HG03521 (cell line): ENCODE measurements at regions not wholly inside any gene's neighbourhood (a gene's known extent, or its start where the extent isn't known, plus 50 kb on each side); places are given as distances from the start of the nearest gene placed in this dataset.

ENCODE experiments used
- ATAC-seq: cut with Tn5 transposase; IDR thresholded peaks from one replicate; pipeline ENCODE4 v1.9.1; 2021; ENCODE audit warnings: mild to moderate bottlenecking, moderate library complexity; ENCODE audit not compliant: unreplicated experiment

DNA sequence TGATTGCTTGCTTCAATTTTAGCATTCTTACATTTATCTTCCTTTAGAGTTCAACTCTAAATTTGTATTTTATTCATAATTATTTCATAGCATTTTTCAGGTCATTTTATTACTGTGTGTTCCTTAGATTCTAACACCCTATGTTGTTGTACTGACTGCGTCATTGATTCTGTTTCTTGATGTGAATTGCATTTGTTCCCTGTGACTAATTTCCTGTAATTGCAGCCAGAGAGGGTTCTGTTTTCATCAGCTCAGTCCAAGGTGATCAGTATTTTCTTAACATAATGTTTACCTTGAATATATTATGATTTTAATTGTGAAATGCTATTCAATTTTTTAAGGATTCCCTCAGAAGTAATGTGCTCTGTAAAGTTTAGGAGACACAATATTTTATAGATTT lies 970.2 kb upstream of the PIK3C3 start:
- ATAC-seq = no peak

DNA sequence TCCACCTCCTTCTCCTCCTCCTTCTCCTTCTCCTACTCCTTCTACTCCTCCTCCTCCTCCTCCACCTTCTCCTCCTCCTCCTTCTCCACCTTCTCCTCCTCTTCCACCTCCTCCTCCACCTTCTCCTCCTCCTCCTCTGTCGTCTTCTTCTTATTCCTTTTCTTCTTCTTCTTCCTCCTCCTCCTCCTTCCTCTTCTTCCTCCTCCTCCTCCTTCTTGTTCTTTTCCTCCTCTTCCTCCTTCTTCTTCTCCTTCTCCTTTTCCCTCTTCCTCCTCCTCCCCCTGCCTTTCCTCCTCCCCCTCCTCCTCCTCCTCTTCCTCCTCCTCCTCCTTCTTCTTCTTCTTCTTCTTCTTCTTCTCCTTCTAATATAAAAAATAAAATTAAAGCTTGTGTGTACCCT lies 971.2 kb upstream of the PIK3C3 start:
- no peak for ATAC-seq

DNA sequence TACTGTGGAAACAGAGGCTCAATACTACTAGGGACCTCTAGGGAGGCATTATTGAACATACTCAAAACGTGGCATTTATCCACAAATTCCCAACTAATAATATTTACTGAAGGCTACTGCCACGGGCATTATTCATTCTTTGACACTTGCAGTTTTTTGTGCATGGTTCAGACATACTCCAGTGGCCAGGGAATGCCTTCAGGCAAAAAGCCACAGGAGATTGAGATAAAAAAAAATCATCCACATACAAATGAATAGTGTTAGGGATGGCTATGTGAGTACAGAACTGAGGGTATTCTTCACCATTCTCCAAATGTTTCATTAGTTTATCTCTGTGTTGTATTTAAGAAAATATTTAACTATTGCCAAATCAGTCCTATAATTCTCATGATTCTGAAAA lies 974.9 kb upstream of the PIK3C3 start:
- ATAC-seq = no peak

DNA sequence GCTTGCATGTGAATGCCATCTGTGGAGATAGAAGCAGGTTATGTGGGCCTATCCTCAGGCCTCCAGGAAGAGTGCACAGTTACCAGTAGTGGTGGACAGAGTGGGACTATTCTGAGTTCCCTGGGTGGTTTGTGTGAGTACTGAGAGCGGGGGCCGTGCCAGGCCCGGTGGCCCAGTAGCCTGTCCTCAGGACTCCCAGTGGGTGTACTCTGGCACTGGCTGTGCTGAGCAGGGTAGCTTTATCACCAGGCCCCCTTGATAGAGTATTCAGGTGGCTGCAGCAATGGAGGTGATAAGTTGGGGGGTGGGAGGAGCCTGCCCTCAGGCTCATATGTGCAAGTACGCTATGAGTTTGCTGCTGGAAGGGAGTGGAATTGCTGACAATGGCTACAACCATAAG lies 979.0 kb upstream of the PIK3C3 start:
- no peak for ATAC-seq

DNA sequence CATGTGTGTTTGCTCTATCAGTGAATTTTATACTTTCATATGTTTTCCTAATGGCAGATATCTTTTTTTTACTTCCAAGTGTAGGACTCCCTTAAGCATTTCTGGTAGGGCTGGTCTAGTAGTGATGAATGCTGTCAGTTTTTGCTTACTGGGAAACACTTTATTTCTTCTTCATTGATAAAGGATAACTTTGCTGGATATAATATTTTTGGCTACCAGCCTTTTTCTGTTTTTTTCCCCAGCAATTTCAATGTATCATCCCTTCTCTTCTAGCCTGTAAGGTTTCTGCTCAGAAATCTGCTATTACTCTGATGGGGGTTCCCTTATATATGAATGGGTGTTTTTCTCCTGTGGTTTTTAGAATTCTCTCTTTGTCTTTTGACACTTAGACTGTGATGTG lies 980.6 kb upstream of the PIK3C3 start:
- no peak for ATAC-seq

DNA sequence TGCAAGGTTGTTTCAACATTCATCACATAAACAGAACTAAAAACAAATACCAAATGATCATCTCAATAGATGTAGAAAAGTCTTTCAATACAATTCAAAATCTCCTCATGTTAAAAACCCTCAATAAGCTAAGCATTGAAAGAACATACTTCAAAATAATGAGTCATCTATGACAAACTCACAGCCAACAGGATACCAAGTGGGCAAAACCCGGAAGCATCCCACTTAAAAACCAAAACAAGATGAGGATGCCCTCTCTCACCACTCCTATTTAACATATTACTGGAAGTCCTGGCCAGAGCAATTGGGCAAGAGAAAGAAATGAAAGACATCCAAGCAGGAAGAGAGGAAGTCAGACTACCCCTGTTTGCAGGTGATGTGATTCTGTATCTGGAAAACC lies 992.2 kb upstream of the PIK3C3 start:
- no peak for ATAC-seq

DNA sequence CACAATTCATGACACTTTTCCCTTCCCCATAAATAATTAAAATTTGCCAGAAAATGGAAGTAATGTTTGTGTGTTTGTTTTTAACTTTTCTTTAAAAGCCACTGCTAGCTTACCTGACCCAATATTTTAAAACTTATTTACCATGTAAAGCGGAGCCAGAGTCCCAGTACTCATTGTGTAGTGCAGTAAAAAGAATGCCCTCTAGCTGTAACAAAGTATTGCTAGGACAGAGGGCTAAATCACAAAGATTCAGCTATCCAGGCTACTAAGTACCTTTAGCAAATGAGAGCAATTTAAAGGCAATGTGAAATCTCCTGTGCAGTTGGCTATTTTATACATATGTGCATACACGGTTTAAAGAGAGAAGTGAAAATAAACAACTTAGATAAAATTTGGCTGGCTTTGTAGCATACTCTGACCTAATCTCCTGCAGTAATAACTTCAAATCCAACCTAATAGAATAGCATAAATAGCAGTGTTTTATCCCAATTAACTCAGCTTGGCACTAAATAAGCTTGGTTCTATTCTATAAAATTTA lies 997.4 kb upstream of the PIK3C3 start:
- ATAC-seq = no peak

DNA sequence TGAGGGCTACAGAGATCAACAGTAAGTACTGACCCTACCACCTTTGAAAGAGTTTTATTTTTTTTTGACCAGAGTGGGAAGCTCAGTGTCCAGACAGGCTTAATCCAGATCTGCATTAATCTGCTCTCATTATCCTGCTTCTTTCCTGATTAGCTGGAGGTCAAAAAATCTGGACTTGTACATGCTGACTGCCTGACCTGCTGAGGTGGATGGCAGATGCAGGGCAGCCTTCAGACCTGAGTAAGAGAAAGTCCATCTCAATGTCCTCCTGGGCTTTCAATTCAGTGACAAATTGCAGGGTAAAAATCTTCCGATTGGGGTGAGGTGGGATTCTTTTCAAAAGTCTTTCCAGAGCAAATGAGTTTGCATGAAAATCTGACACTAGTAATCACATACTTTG lies 998.8 kb upstream of the PIK3C3 start:
- no peak for ATAC-seq

DNA sequence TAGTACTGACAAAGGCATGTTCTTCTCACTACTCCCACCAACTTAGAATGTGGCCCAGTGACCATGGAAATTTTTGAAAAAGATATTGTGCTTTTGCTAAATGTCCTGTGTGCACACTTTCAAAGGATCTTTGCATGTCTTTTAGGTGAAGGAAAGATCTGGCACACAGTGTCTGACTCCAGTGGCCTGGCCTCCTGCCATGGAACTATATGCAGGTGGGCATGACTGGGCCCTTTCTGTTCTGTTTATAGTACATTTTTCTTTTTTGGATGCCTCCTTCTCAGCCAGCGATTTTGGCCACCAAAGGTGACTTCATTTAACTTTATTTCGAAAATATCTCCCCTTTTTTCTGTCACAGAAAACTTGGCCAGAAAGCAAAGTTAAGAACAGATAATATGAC lies 999.7 kb upstream of the PIK3C3 start:
- no peak for ATAC-seq

DNA sequence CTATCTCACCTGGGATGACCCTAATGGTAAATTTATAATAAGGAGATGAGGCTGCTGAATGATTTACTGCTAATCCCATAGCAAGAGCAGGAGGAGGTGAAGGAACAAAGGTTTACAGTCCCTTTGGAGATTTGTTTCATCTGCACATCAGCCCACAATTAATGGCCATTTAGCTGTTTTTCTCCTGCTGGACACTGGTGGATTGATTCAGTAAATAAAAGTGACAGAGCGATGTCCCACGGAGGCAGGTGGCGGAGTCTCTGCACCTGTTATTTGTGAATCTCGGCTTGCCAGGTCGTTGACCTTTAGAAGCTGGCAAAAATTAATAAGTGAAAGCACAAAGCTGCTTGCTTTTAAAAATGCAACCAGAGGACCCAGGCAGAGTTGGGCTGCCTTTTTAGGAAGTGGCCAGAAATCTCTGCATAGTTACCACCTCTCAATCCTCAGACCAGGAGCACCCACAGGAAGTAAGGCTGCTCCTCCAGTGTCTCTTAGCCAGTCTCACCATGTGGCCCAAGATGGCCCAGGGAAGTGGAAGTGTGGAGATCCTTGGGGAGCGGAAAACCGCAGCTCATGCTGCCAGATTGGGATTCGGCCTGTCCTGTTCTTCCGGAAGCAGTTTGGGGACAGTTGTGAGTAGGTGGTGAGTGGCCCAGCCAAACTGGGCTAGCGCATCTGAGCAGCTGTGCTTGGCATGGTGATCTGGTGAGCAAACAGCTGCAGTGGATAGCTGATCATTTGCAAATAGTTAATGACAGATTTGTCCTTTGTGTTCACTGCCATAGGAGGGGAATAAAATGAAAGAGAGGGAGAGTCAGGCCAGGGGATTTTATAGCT lies 1005.7 kb upstream of the PIK3C3 start:
- ATAC-seq = no peak

DNA sequence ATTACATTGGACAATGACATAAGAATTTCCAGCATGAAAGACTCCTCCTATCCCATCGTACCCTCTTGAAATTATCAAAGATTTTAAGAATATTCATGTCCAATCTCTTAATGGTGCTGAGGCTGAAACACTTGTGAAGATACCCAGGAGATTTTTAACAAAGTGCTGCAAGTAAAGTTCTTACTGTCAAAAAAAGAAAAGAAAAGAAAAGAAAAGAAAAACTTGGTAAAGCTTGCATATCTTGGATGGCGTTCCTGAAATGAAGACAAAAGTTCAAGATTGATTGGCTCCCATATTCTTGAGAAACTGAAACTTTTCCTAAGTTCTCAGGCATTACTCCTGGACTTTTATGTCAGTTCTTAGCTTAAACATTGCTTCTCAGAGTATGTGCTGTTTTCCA lies 1010.5 kb upstream of the PIK3C3 start:
- no peak for ATAC-seq

DNA sequence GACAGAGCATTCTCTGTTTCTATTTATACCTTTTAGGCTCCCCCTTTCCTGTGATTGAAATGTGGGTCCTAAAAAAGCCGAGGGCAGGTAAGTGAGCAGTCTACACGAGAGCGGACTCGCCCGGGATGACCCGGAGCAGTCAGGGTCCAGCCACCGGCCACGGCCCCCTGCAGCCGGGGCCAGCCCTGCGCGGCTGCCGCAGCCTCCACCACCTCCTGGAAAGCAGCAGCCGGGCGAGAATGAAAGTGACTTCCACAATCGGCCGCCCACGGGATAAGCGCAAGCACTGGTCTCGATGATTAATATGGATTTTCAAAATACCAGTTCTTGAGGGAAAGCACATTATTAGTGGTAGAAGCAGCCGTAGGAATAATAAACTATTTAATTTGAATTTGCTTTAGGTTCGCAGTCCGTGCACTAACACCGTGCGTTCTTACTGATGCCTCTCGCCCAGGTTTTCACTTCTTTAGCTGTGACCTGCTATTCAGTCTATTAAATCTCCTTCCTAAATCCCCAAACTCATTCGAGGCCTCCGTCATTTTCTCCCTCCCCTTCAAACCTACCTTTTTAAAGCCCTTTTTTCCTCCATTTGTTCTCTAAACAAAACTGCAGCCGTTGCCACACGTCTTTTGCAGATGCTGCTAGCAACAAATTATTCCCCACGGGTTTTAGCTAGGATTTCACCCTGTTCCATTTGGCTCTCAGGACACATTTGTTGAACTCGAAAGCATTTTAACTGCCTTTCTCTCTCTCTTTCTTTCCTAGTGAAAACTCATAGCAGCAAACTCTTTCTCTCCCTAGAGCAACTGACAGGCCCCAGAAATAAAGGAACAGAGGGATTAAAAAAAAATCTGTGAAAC lies 1015.1 kb upstream of the PIK3C3 start:
- ATAC-seq = no peak

DNA sequence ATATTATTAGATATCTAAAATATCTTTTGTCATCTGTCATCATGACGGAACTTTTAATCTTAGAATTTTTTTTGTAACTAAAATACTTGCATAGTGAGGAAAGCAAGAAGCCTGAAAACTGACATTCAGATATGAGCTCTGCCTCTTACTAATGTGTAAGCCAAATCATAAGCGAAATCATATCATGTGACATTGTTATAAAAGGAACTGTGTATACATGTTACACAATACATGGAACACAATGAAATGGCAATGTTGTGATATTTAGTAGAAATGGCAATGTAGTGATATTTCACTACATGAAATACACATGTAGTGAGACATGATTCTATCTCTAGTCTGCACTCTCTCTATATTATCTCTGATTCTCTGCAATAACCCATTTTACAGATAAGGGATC lies 1016.4 kb upstream of the PIK3C3 start:
- no peak for ATAC-seq

DNA sequence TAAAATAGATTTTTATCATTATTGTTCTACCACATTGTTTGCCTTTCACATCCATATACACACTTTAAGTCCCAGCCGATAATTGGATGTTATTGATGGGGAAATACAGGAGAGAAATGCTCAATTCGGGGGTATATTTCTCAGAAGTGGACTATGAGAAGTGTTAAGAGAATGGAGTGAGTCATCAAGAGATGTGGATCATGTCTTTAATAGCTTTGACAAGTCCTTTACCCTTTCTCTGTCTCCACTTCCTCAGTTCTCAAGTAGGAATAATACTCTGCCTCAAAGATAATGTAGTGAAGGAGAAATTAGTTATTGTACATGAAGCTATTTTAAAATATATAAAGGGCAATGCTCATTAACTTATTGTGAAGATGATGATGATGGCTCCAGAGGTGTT lies 1017.6 kb upstream of the PIK3C3 start:
- ATAC-seq = no peak

DNA sequence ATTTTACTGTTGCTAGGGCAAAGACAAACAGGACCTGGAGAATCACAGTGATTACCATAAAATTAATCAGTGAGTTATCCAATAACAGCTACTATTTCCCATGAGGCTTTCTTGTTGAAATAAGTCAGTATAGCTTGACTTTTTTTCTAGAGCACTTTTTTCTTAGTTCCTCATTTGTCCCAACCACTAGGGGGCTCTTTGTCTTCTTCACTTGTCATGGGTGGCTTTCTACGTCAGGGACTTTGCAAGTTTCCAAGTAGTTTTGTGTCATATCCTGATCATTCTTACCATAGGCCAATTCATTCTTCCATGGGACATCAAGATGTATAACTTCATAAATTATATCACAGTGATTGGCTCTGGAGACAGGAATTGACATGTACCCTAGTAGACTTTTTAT lies 1019.6 kb upstream of the PIK3C3 start:
- ATAC-seq = no peak

DNA sequence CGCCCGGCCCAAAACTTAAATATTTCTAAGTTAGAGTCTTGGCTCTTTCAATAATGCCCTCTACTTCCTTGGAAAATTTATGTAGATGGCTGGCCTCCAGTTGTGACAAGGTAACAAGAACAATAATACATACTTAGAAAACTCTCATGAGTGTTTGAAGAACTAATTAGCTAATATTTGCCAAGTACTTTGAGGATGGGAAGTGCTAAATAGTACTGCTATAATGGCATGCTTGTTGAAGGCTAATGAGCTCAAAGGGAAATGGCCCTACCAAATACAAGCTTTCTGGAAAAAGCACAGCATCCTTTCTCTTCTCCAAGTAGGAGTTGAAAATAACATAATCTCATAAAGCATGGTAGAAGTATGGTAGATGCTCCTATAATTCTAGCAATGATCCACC lies 1022.2 kb upstream of the PIK3C3 start:
- no peak for ATAC-seq

DNA sequence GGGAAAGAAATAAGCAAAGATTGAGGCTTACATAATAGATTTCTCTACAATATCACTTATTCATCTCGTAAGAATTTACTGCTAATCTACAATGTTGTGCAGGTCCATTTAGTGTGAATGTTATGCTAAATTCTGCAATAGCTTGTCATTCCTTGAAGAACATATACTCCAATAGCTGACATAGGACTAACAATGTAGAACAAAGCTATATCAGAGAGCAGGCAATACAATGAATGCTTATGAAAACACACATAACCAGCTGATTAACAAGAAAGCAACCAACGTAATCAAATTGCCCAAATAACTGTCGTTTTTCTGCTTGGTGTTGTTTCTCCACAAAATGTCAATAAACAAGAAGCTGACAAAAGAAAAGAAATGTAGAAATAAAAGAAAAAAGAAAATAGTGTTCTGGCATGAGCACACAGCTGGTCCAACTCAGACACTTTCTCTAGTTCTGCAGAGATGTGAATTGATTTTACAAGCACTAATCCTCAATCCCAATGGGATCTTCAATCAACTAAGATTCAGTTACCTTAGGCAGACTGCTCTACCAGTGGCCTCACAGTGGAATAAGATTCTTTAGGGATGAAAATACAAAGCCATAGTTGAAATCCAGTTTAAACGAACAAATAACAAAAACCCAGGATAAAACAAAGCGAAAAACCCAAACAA lies 1024.7 kb upstream of the PIK3C3 start:
- no peak for ATAC-seq

DNA sequence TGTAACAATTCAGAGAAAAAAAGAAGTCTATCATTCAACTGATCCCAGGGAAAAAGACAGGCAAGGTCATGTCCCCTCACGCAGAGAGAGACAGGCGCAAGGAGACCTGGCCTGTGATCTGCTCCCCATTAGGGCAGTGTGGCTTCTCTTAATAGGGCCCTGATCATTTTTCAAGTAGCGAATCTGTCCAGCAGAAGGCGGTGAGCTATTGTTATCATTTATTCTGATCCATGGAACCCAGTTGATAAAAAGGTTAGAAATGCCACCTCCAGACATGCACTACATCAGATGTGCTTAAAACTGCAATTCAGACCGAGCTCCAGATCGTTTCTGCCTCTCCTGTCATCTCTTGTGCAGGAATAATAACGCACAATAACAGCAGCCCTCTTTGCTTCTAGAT lies 1025.6 kb upstream of the PIK3C3 start:
- ATAC-seq = no peak

DNA sequence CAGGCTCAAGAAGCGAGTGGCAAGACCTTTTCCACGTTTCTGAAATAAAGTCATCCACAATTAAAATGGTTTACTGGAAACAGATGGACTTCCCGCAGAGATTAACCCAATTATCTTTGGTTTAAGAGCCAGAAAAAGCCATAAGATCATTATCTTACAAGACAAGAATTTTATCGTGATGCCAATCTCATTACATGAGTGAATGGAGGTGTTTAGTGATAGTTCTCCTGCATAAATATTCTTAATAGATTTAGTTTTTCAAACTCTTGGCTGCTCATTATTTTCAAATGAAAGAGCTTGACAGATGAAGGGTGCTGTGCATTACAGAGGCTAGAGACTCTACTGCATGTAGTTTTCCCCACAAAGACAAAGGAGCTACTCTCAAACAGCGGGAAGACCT lies 1028.4 kb upstream of the PIK3C3 start:
- no peak for ATAC-seq

DNA sequence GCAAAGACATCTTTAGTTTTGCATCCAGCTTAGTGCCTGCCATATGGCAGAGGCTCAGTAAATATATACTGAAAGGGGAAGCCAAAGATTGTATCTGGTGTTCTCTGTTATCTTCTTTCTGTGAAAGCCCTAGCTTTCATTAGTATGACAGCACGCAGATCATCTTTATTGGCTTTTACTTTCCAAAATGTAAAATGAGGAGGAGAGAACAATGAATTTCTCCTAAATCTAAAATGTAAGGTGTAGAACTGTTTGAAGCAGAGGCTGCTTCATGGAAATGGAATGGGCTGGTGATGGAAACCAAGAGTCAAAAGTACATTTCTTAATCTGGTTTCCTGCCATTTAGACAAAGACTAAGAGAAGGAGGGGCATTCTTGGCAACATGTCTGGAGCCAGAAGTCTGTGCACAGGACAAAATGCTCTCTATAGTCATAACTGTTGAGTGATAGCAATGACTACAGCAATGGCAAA lies 1029.9 kb upstream of the PIK3C3 start:
- ATAC-seq = no peak

DNA sequence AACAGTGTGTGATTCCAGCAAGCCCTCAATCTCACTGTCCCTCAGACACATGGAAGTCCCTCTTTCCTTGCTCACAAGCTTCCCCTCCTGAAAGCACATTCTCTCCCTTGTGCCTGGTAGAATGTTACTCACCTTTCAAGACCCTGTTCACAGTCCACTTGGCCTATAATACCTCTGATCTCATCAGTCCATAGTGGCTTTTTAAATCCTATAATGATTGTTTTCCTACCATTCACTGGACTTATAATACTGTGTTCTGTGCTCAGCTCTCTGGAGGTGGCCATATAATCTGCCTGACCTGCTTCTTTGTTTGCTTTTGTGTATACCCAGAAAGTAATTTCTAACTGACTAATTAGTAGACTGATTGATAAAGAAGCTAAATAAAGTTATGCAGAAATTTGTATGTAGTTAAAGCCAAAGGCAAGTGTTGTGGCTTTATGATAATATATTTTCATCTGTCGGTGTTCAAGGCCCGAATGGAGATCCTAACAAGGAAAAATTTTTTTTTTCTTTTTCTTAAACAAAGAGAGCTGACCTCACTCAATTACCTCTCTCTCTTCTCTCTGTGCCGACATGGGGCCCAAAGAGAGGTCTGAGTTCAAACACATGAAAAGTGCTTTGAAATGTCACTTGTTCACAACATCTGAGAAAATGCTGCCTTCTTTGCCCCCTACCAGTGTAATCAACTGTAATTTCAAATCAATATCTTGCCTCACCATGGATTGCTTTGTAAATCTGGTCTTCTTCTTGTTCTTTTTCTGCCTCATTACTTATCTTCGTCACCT lies 1033.0 kb upstream of the PIK3C3 start:
- no peak for ATAC-seq
